Cardiac muscle cell (in vitro differentiated cells and primary cell): ENCODE measurements at regions not wholly inside any gene's neighbourhood (a gene's known extent, or its start where the extent isn't known, plus 50 kb on each side); places are given as distances from the start of the nearest gene placed in this dataset.
"Not testable (repeated sequence)": the region's sequence is repeated elsewhere in the genome, so short reads cannot be mapped to it uniquely, and the experiment has no call there.

Experiments
- DNase-seq, 2 donors: peaks; one replicate each; pipeline versions ENCODE4 v3.0.0 to v3.0.0-alpha.2; 2010 to 2017; ENCODE audit warnings: low read depth in 1 of 2, low spot score in 1 of 2
- H3K27ac ChIP-seq: fragments of 200-600 bp; sonication (generic); 2 replicates; pipeline ENCODE4 v1.5.1; 2016
- H3K27me3 ChIP-seq: fragments of 200-600 bp; sonication (generic); 2 replicates; pipeline ENCODE4 v1.6.0; 2016; ENCODE audit warnings: control low read depth
- H3K36me3 ChIP-seq: fragments of 200-600 bp; sonication (generic); 2 replicates; pipeline ENCODE4 v1.5.1; 2016; ENCODE audit warnings: control low read depth
- H3K4me1 ChIP-seq: fragments of 200-600 bp; sonication (generic); 2 replicates; pipeline ENCODE4 v1.8.1; 2017; ENCODE audit warnings: low read depth, mild to moderate bottlenecking, mixed run types
- H3K4me3 ChIP-seq: fragments of 200-600 bp; sonication (generic); 2 replicates; pipeline ENCODE4 v1.5.1; 2016; ENCODE audit warnings: mild to moderate bottlenecking
- H3K9me3 ChIP-seq: fragments of 200-600 bp; sonication (generic); 2 replicates; pipeline ENCODE4 v1.5.1; 2017; ENCODE audit warnings: low read depth, mild to moderate bottlenecking, control low read depth
- CTCF ChIP-seq: IDR thresholded peaks from 2 replicates; pipeline ENCODE4 v1.5.1; 2012; ENCODE audit warnings: low read depth, mild to moderate bottlenecking, low read length

DNA sequence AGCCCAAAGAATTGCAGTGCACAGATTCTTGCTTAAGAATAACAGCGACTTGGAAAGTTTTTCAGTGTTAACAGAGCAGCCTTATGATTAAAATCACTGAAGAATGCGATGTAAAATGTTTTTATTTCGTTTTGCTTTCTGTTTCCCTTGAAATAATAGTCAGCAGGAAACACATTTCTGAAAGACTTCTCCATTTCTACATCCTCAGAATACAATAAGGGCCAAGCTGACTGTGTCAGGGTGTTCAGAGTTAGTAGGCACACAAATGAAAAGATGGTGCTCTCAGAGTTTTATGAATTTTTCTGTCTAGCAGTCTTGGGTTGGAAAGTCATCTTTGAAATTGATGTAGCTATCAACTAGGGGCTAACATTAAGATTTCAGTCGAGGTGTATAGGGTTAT is 582.9 kb upstream of the RBFOX1 start:
- Histone ChIP-seq H3K36me3 (no peaks in the 10 kb centered on the region), H3K9me3 (no peaks in the 10 kb centered on the region), H3K27ac (no peak overlapping the region), H3K4me1 (no peaks in the 10 kb centered on the region), H3K4me3 (no peak overlapping the region), H3K27me3 (peaks cover 6% of the 10 kb centered on the region)
- no peak for TF ChIP-seq CTCF
- DNase-seq = no peak

DNA sequence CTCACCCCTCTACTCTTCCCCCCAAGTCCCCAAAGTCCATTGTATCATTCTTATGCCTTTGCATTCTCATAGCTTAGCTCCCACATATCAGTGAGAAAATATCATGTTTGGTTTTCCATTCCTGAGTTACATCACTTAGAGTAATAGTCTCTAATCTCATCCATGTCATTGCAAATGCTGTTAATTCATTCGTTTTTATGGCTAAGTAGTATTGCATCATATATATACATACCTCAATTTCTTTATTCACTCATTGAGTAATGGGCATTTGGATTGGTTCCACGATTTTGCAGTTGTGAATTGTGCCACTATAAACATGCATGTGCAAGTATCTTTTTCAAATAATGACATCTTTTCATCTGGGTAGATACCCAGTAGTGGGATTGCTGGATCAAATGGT is 596.3 kb upstream of the RBFOX1 start:
- peaks cover 11% of the 10 kb centered on the region for H3K27me3 ChIP-seq
- not testable (repeated sequence) for H3K36me3 ChIP-seq, H3K4me3 ChIP-seq, H3K4me1 ChIP-seq, H3K27ac ChIP-seq, DNase-seq, H3K9me3 ChIP-seq

GRCh38 chr16:6735631-6736030 is 597.0 kb upstream of the RBFOX1 start:
- Histone ChIP-seq H3K36me3 (no peaks in the 10 kb centered on the region), H3K27me3 (peaks cover 14% of the 10 kb centered on the region), H3K4me1 (no peaks in the 10 kb centered on the region), H3K27ac (no peak overlapping the region), H3K4me3 (no peak overlapping the region), H3K9me3 (no peaks in the 10 kb centered on the region)
- DNase-seq = no peak
- no peak for TF ChIP-seq CTCF

- Histone ChIP-seq H3K4me3 (no peak overlapping the region), H3K27me3 (peaks cover 20% of the 10 kb centered on the region), H3K9me3 (no peaks in the 10 kb centered on the region), H3K27ac (no peak overlapping the region), H3K36me3 (no peaks in the 10 kb centered on the region), H3K4me1 (no peaks in the 10 kb centered on the region)
- no peak for DNase-seq
- TF ChIP-seq CTCF = no peak
These were observed 600.5 kb upstream of the RBFOX1 start for GRCh38 chr16:6732166-6732565.

GRCh38 chr16:6728381-6728780 is 604.3 kb upstream of the RBFOX1 start:
- no peak for TF ChIP-seq CTCF
- no peak for DNase-seq
- H3K4me3 ChIP-seq = no peak overlapping the region
- H3K4me1 ChIP-seq = no peaks in the 10 kb centered on the region
- H3K9me3 ChIP-seq = no peaks in the 10 kb centered on the region
- peaks cover 20% of the 10 kb centered on the region for H3K27me3 ChIP-seq
- H3K27ac ChIP-seq = no peak overlapping the region
- no peaks in the 10 kb centered on the region for H3K36me3 ChIP-seq

DNA sequence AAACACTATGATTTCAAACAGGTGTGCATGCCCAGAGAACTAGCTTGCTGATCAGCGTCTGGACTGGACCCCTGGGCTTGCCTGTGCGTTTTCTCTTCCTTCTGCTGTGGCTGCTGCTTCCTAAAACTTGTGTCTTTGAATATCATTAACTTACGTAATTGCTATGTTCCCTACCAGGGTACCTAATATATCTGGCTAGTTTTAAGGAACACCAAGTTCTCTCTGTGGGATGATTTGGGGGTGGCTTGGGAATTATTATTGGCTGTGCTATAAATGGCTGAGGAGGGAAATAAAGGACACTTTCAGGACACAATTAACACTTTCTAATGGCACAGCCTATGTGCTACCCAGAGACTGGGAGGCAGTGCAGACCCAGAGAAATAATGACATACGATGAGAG is 606.0 kb upstream of the RBFOX1 start:
- no peaks in the 10 kb centered on the region for H3K36me3 ChIP-seq
- no peak overlapping the region for H3K27ac ChIP-seq
- H3K4me3 ChIP-seq = no peak overlapping the region
- H3K9me3 ChIP-seq = no peaks in the 10 kb centered on the region
- H3K4me1 ChIP-seq = no peaks in the 10 kb centered on the region
- DNase-seq = no peak
- no peak for TF ChIP-seq CTCF
- H3K27me3 ChIP-seq = peaks cover 9% of the 10 kb centered on the region
